Vagina (tissue), 2 donors: ENCODE measurements at regions not wholly inside any gene's neighbourhood (a gene's known extent, or its start where the extent isn't known, plus 50 kb on each side); places are given as distances from the start of the nearest gene placed in this dataset.

ENCODE experiments used
- DNase-seq, 2 donors: peaks; one replicate each; pipeline ENCODE4 v3.0.0-alpha.2; 2017; ENCODE audit errors: extremely low spot score in 2 of 2
- H3K27ac ChIP-seq: fragments of 200-600 bp; sonication (generic); one replicate; pipeline ENCODE4 v1.5.1; 2019
- H3K27me3 ChIP-seq: fragments of 200-600 bp; sonication (generic); one replicate; pipeline ENCODE4 v1.5.1; 2019
- H3K36me3 ChIP-seq, 2 donors: fragments of 200-600 bp; sonication (generic); one replicate each; pipeline ENCODE4 v1.5.1; 2017 to 2019
- H3K4me1 ChIP-seq: fragments of 200-600 bp; sonication (generic); one replicate; pipeline ENCODE4 v1.5.1; 2019
- H3K4me3 ChIP-seq, 2 donors: fragments of 200-600 bp; sonication (generic); 1 replicate in 1 of 2; 2 replicates in 1 of 2; pipeline ENCODE4 v1.5.1; 2016 to 2019
- H3K9me3 ChIP-seq: fragments of 200-600 bp; sonication (generic); one replicate; pipeline ENCODE4 v1.5.1; 2019
- CTCF ChIP-seq, 3 experiments: fragments of 450-650 bp in 2 of 3; fragments of 200-600 bp in 1 of 3; sonication (generic) in 1 of 3; IDR thresholded peaks; one replicate each; pipeline ENCODE4 v1.5.1; 2017 to 2019; ENCODE audit warnings: antibody characterized with exemption in 3 of 3, mild to moderate bottlenecking in 2 of 3, moderate library complexity in 2 of 3
- POLR2A ChIP-seq, 2 donors: fragments of 450-650 bp; IDR thresholded peaks; one replicate each; pipeline ENCODE4 v1.6.1; 2017; ENCODE audit warnings: antibody characterized with exemption in 2 of 2, mild to moderate bottlenecking in 2 of 2, moderate library complexity in 2 of 2
- POLR2AphosphoS5 ChIP-seq, 2 donors: sonication (generic); formaldehyde crosslinking; IDR thresholded peaks; one replicate each; pipeline ENCODE4 v1.9.0; 2017; ENCODE audit warnings: antibody characterized with exemption in 2 of 2, mild to moderate bottlenecking in 2 of 2, low read depth in 1 of 2; ENCODE audit not compliant: insufficient read depth in 1 of 2
- intact Hi-C: fragments of 100-400 bp; cut with DNase I; formaldehyde crosslinking; loops from one replicate; pipeline ENCODE4 v1.15.1; 2023

DNA sequence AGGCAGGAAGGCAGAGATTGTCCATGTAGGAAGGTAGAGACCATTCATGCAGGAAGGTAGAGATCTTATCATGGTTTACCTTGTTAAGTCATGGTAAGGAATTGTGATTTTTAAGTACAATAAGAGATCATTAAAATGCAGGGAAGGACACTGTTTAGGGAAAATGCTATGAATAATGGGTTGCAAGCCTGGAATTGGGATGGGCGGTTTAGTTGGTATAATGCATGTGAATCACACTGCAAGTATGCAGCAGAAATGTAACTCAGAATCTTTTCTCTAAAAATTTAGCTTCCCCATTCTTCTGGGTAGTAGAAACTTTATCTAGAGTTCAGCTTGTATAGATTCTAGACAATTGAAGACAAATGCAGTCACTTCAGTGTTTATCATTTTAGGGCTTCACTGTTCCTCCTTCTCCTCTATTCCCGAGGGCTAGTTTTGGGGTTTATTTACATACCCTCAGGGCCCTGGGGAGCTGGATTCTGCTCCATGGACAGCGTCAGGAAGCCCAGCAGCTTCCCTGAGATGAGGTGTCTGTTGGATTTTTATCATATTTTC lies 212.0 kb downstream of the SREK1 start:
- no peak for DNase-seq
- Histone ChIP-seq H3K4me1 (no peaks in the 10 kb centered on the region), H3K9me3 (no peaks in the 10 kb centered on the region), H3K36me3 (no peaks in the 10 kb centered on the region), H3K4me3 (no peak overlapping the region), H3K27ac (no peak overlapping the region), H3K27me3 (no peaks in the 10 kb centered on the region)
- no peak for TF ChIP-seq CTCF (IDR thresholded peaks at IDR 0.05)
- TF ChIP-seq POLR2AphosphoS5 (IDR thresholded peaks at IDR 0.05; ENCODE audit: insufficient read depth in 1 of 2, low read depth in 1 of 2) = no peak
- no peak for TF ChIP-seq POLR2A (IDR thresholded peaks at IDR 0.05)
- intact Hi-C loops = no loop called here

DNA sequence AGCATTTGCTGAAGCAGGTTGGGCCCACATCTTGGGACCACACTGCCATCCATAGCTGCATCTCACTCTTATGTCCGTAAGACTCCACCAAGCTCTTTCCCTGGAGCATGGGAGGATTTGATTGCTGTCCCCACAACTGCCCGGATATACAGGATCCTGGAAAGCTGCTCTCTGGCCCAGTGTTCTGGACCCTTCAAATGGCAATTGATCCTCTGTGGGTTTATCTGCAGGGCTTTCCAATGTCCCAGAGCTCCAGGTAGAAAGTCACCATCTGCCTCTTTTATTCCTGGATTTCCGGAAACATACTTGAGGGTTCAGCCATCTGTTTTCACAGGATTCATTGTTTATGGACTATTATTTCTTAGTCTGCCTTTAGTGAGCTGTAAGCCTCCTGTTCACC lies 214.6 kb downstream of the SREK1 start:
- Histone ChIP-seq H3K4me3 (no peak overlapping the region), H3K27ac (no peak overlapping the region), H3K27me3 (no peaks in the 10 kb centered on the region), H3K4me1 (no peaks in the 10 kb centered on the region), H3K36me3 (no peaks in the 10 kb centered on the region), H3K9me3 (no peaks in the 10 kb centered on the region)
- no peak for TF ChIP-seq POLR2AphosphoS5 (IDR thresholded peaks at IDR 0.05; ENCODE audit: insufficient read depth in 1 of 2, low read depth in 1 of 2)
- TF ChIP-seq CTCF (IDR thresholded peaks at IDR 0.05) = no peak
- no peak for TF ChIP-seq POLR2A (IDR thresholded peaks at IDR 0.05)
- intact Hi-C loops = no loop called here
- no peak for DNase-seq

GRCh38 chr5:66361070-66361469 lies 217.0 kb downstream of the SREK1 start:
- Histone ChIP-seq H3K9me3 (no peaks in the 10 kb centered on the region), H3K27me3 (no peaks in the 10 kb centered on the region), H3K4me1 (no peaks in the 10 kb centered on the region), H3K36me3 (no peaks in the 10 kb centered on the region), H3K4me3 (no peak overlapping the region), H3K27ac (no peak overlapping the region)
- no peak for TF ChIP-seq POLR2AphosphoS5 (IDR thresholded peaks at IDR 0.05; ENCODE audit: insufficient read depth in 1 of 2, low read depth in 1 of 2)
- TF ChIP-seq CTCF (IDR thresholded peaks at IDR 0.05) = no peak
- TF ChIP-seq POLR2A (IDR thresholded peaks at IDR 0.05) = no peak
- intact Hi-C loops = no loop called here
- no peak for DNase-seq

- Histone ChIP-seq H3K27me3 (no peaks in the 10 kb centered on the region), H3K9me3 (no peaks in the 10 kb centered on the region), H3K36me3 (no peaks in the 10 kb centered on the region), H3K4me3 (no peak overlapping the region), H3K4me1 (no peaks in the 10 kb centered on the region), H3K27ac (no peak overlapping the region)
- intact Hi-C loops = no loop called here
- TF ChIP-seq POLR2AphosphoS5 (IDR thresholded peaks at IDR 0.05; ENCODE audit: insufficient read depth in 1 of 2, low read depth in 1 of 2) = no peak
- no peak for TF ChIP-seq CTCF (IDR thresholded peaks at IDR 0.05)
- DNase-seq = no peak
Measured at GRCh38 chr5:66362046-66362445, 217.9 kb downstream of the SREK1 start.

- TF ChIP-seq POLR2AphosphoS5 (IDR thresholded peaks at IDR 0.05; ENCODE audit: insufficient read depth in 1 of 2, low read depth in 1 of 2) = no peak
- TF ChIP-seq CTCF (IDR thresholded peaks at IDR 0.05) = no peak
- no peak for TF ChIP-seq POLR2A (IDR thresholded peaks at IDR 0.05)
- Histone ChIP-seq H3K36me3 (no peaks in the 10 kb centered on the region), H3K27me3 (no peaks in the 10 kb centered on the region), H3K27ac (no peak overlapping the region), H3K4me1 (no peaks in the 10 kb centered on the region), H3K9me3 (no peaks in the 10 kb centered on the region), H3K4me3 (no peak overlapping the region)
- no peak for DNase-seq
- intact Hi-C loops = no loop called here
Measured at GRCh38 chr5:66362687-66363086, 218.6 kb downstream of the SREK1 start.
